ENCODE measurements at regions not wholly inside any gene's neighbourhood (a gene's known extent, or its start where the extent isn't known, plus 50 kb on each side); places are given as distances from the start of the nearest gene placed in this dataset.

- peak; percentile 20 for TF ChIP-seq CTCF (IDR thresholded peaks at IDR 0.05; ENCODE audit: poor library complexity)
- no peak for TF ChIP-seq EZH2phosphoT487 (IDR thresholded peaks at IDR 0.05; ENCODE audit: low read depth, severe bottlenecking, unreplicated experiment)
- no peak for TF ChIP-seq EZH2 (IDR thresholded peaks at IDR 0.05; ENCODE audit: borderline replicate concordance)
These were observed 479.9 kb upstream of the BRINP3 start for GRCh38 chr1:190957565-190957964.
